ENCODE measurements at regions not wholly inside any gene's neighbourhood (a gene's known extent, or its start where the extent isn't known, plus 50 kb on each side); places are given as distances from the start of the nearest gene placed in this dataset.

DNA sequence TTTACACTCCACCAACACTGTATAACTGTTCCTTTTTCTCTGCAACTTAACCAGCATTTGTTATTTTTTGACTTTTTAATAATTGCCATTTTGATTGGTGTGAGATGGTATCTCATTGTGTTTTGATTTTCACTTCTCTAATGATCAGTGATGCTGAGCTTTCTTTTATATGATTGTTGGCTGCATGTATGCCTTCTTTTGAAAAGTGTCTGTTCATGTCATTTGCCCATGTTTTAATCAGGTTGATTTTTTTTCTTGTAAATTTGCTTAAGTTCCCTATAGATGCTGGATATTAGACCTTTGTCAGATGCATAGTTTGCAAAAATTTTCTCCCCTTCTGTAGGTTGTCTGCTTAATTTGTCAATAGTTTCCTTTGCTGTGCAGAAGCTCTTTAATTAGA lies 263.0 kb downstream of the MBNL1 start:
- no peaks in the 10 kb centered on the region for H3K79me1 ChIP-seq (ENCODE audit: insufficient read depth, low read depth, low read length, poor library complexity, severe bottlenecking)
- H2AK5ac ChIP-seq (ENCODE audit: insufficient read length, low read length): no peak overlapping the region
- no peaks in the 10 kb centered on the region for H4K20me1 ChIP-seq (ENCODE audit: control insufficient read depth, insufficient read depth, insufficient read length)
- no peaks in the 10 kb centered on the region for H3K79me2 ChIP-seq (ENCODE audit: insufficient read depth, low read length)
- no peak overlapping the region for H2AFZ ChIP-seq (ENCODE audit: low read length)
- TF ChIP-seq, protein P1, sequence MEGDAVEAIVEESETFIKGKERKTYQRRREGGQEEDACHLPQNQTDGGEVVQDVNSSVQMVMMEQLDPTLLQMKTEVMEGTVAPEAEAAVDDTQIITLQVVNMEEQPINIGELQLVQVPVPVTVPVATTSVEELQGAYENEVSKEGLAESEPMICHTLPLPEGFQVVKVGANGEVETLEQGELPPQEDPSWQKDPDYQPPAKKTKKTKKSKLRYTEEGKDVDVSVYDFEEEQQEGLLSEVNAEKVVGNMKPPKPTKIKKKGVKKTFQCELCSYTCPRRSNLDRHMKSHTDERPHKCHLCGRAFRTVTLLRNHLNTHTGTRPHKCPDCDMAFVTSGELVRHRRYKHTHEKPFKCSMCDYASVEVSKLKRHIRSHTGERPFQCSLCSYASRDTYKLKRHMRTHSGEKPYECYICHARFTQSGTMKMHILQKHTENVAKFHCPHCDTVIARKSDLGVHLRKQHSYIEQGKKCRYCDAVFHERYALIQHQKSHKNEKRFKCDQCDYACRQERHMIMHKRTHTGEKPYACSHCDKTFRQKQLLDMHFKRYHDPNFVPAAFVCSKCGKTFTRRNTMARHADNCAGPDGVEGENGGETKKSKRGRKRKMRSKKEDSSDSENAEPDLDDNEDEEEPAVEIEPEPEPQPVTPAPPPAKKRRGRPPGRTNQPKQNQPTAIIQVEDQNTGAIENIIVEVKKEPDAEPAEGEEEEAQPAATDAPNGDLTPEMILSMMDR (conservative IDR thresholded peaks at IDR 0.05): no peak
- no peak overlapping the region for H4K91ac ChIP-seq (ENCODE audit: insufficient read length, low read depth, low read length)
- no peak overlapping the region for H3K14ac ChIP-seq (ENCODE audit: insufficient read depth, low read length)
- H3T11ph ChIP-seq (ENCODE audit: low read length): no peak overlapping the region
- no peak overlapping the region for H4K8ac ChIP-seq (replicated peaks; ENCODE audit: insufficient read length, low read depth, low read length)
- H3K4me1 ChIP-seq (ENCODE audit: insufficient read depth, low read length): no peaks in the 10 kb centered on the region
- DNase-seq: no peak
- H3K9ac ChIP-seq (ENCODE audit: extremely low read depth, insufficient read length, low read length): no peak overlapping the region
- no peak overlapping the region for H3K27ac ChIP-seq (ENCODE audit: insufficient read length, low read depth, low read length)
- Mint-ChIP-seq H3K9me3 (peaks cover 11 to 23% of the 10 kb centered on the region in 2 experiments; a peak in 4 of 5 replicates), H3K27me3 (ENCODE audit: low read depth) (no peaks in the 10 kb centered on the region), H3K4me3 (no peak overlapping the region), H3K36me3 (ENCODE audit: insufficient read depth in 1 of 3, low read depth in 3 of 3) (peaks cover 0 to 10% (median 0%) of the 10 kb centered on the region in 3 experiments; a peak in 3 of 7 replicates), H3K27ac (no peak overlapping the region), H3K4me1 (no peaks in the 10 kb centered on the region)
- no peaks in the 10 kb centered on the region for H3K27me3 ChIP-seq (ENCODE audit: insufficient read depth, low read length)
- H3K23me2 ChIP-seq (ENCODE audit: insufficient read length, low read depth, low read length, poor library complexity, severe bottlenecking): no peaks in the 10 kb centered on the region
- H2BK15ac ChIP-seq (ENCODE audit: low read depth, low read length): no peak overlapping the region
- no peak overlapping the region for H3K4me2 ChIP-seq (ENCODE audit: insufficient read depth, insufficient read length, low read length)
- H4K5ac ChIP-seq (ENCODE audit: insufficient read length, low read depth, low read length): no peak overlapping the region
- no peak overlapping the region for H2BK5ac ChIP-seq (ENCODE audit: insufficient read length, low read length)
- H3K4ac ChIP-seq (ENCODE audit: low read depth, low read length): no peak overlapping the region
- H3K18ac ChIP-seq (ENCODE audit: insufficient read length, low read depth, low read length): no peak overlapping the region
- no peak overlapping the region for H2BK120ac ChIP-seq (ENCODE audit: low read depth, low read length, poor library complexity, severe bottlenecking)
- H2BK12ac ChIP-seq (ENCODE audit: insufficient read length, low read depth, low read length): no peak overlapping the region
- no peaks in the 10 kb centered on the region for H3K9me3 ChIP-seq (ENCODE audit: control insufficient read depth, low read depth, low read length)
- H2BK20ac ChIP-seq (ENCODE audit: low read depth, low read length, poor library complexity, severe bottlenecking): no peak overlapping the region
- no peak overlapping the region for H3K23ac ChIP-seq (ENCODE audit: insufficient read length, low read depth, low read length)
- no peak overlapping the region for H3K56ac ChIP-seq (ENCODE audit: insufficient read length, low read depth, low read length)

All from H9 (cell line).